HCT116 (cell line): ENCODE measurements at regions not wholly inside any gene's neighbourhood (a gene's known extent, or its start where the extent isn't known, plus 50 kb on each side); places are given as distances from the start of the nearest gene placed in this dataset.

ENCODE experiments used
- ATAC-seq: fragments of 200-7000 bp; cut with Tn5 transposase; 2 replicates; pipeline ENCODE4 v1.9.1; 2020; ENCODE audit warnings: mild to moderate bottlenecking, moderate library complexity
- BruUV-seq: library from RNA; stranded (reverse); fragments of 400-500 nt; replicated peaks from 2 replicates; lab custom pipeline; 2021; lab: Mats Ljungman, UMichigan
- CTCF ChIA-PET: fragments of 300-600 bp; sonication (Branson Sonifier 250); formaldehyde crosslinking; loops from one replicate; lab custom pipeline; 2021; ENCODE audit warnings: antibody characterized with exemption; lab: Charles Lee
- POLR2A ChIA-PET: fragments of 300-600, 350-600 bp; sonication (Branson Sonifier 250); formaldehyde crosslinking; loops from one replicate; lab custom pipeline; 2021; ENCODE audit warnings: antibody characterized with exemption; lab: Charles Lee
- RAD21 ChIA-PET, 2 experiments: fragments of 300-600 bp; sonication (Branson Sonifier 250); formaldehyde crosslinking; loops; one replicate each; lab custom pipeline; 2023; ENCODE audit warnings: low total read pairs in 2 of 2; ENCODE audit not compliant: uncharacterized antibody in 2 of 2, unreplicated experiment in 2 of 2, low non-redundant PET in 1 of 2; lab: Charles Lee
- DNase-seq: peaks from one replicate; pipeline ENCODE4 v3.0.0-alpha.2; 2010; ENCODE audit warnings: low read depth, low spot score
- H2AFZ ChIP-seq: fragments of 200-600 bp; shearing (Covaris generic), sonication (generic); 2 replicates; pipeline ENCODE4 v1.6.1; 2017; ENCODE audit warnings: low read depth, mixed run types, mixed read lengths, antibody characterized with exemption, low read length; ENCODE audit not compliant: poor library complexity, severe bottlenecking
- H3K27ac ChIP-seq: 2 replicates; pipeline ENCODE4 v1.5.1; 2012; ENCODE audit warnings: low read depth, low read length
- H3K27me3 ChIP-seq: fragments of 200-600 bp; sonication (generic); 2 replicates; pipeline ENCODE4 v1.6.1; 2016; ENCODE audit warnings: mixed run types, low read length, mixed read lengths; ENCODE audit not compliant: insufficient read depth
- H3K36me3 ChIP-seq, 2 experiments: fragments of 200-500 bp in 1 of 2; fragments of 200-600 bp in 1 of 2; sonication (Bioruptor generic) in 1 of 2; sonication (generic) in 1 of 2; 2 replicates each; pipeline versions ENCODE4 v1.5.1 to v1.6.1; 2014 to 2016; ENCODE audit warnings: low read length in 2 of 2, inconsistent platforms in 1 of 2, mixed read lengths in 1 of 2, mixed run types in 1 of 2; ENCODE audit not compliant: insufficient read depth in 2 of 2, control insufficient read depth in 1 of 2
- H3K4me1 ChIP-seq, 2 experiments: fragments of 200-600 bp in 1 of 2; sonication (generic) in 1 of 2; 2 replicates each; pipeline versions ENCODE4 v1.5.1 to v1.6.1; 2012 to 2017; ENCODE audit warnings: low read length in 2 of 2, inconsistent platforms in 1 of 2, mild to moderate bottlenecking in 1 of 2, mixed read lengths in 1 of 2, mixed run types in 1 of 2, moderate library complexity in 1 of 2; ENCODE audit not compliant: insufficient read depth in 2 of 2, control insufficient read depth in 1 of 2
- H3K4me2 ChIP-seq: fragments of 200-600 bp; sonication (generic); 2 replicates; pipeline ENCODE4 v1.6.1; 2017; ENCODE audit warnings: mixed run types, low read length, mixed read lengths
- H3K4me3 ChIP-seq, 2 experiments: fragments of 200-600 bp in 1 of 2; sonication (generic) in 1 of 2; replicated peaks in 1 of 2; 2 replicates each; pipeline ENCODE4 v1.5.1; 2011 to 2016; ENCODE audit warnings: low read length in 2 of 2, control low read depth in 1 of 2, low read depth in 1 of 2, mild to moderate bottlenecking in 1 of 2, mixed read lengths in 1 of 2, mixed run types in 1 of 2
- H3K79me2 ChIP-seq: fragments of 200-600 bp; sonication (generic); 2 replicates; pipeline ENCODE4 v1.6.1; 2017; ENCODE audit warnings: mild to moderate bottlenecking, mixed run types, low read length, moderate library complexity, mixed read lengths; ENCODE audit not compliant: insufficient read depth
- H3K9ac ChIP-seq: fragments of 200-600 bp; sonication (generic); 2 replicates; pipeline ENCODE4 v1.6.1; 2016; ENCODE audit warnings: low read length, mixed read lengths
- H3K9me2 ChIP-seq: fragments of 200-600 bp; sonication (generic), shearing (Covaris generic); 2 replicates; pipeline ENCODE4 v1.6.1; 2017; ENCODE audit warnings: mixed run types, mild to moderate bottlenecking, moderate library complexity; ENCODE audit not compliant: insufficient read depth
- H3K9me3 ChIP-seq, 2 experiments: fragments of 200-500 bp in 1 of 2; fragments of 200-600 bp in 1 of 2; sonication (Bioruptor generic) in 1 of 2; sonication (generic) in 1 of 2; 2 replicates each; pipeline ENCODE4 v1.6.1; 2014 to 2017; ENCODE audit warnings: low read length in 2 of 2, mixed read lengths in 2 of 2, inconsistent platforms in 1 of 2, low read depth in 1 of 2, mild to moderate bottlenecking in 1 of 2, mixed run types in 1 of 2, moderate library complexity in 1 of 2; ENCODE audit not compliant: control insufficient read depth in 1 of 2, insufficient read depth in 1 of 2
- H4K20me1 ChIP-seq: fragments of 200-600 bp; sonication (generic), shearing (Covaris generic); 2 replicates; pipeline ENCODE4 v1.6.1; 2017; ENCODE audit warnings: mixed run types, mild to moderate bottlenecking, moderate library complexity; ENCODE audit not compliant: insufficient read depth
- ATF3 ChIP-seq: IDR thresholded peaks from 2 replicates; pipeline ENCODE4 v1.6.1; 2012
- CBX3 ChIP-seq: IDR thresholded peaks from 2 replicates; pipeline ENCODE4 v1.6.1; 2012; ENCODE audit warnings: low read depth
- CEBPB ChIP-seq: IDR thresholded peaks from 2 replicates; pipeline ENCODE4 v1.6.1; 2012; ENCODE audit warnings: low read depth
- CTCF ChIP-seq, 3 experiments: fragments of 200-600 bp in 1 of 3; sonication (generic) in 1 of 3; IDR thresholded peaks in 2 of 3; conservative IDR thresholded peaks in 1 of 3; 2 replicates each; pipeline ENCODE4 v1.5.1; 2012 to 2017; ENCODE audit warnings: low read depth in 2 of 3, low read length in 2 of 3, antibody characterized with exemption in 1 of 3, borderline replicate concordance in 1 of 3, control low read depth in 1 of 3, mild to moderate bottlenecking in 1 of 3, mixed read lengths in 1 of 3, mixed run types in 1 of 3, moderate library complexity in 1 of 3; ENCODE audit not compliant: insufficient read depth in 1 of 3
- EGR1 ChIP-seq: IDR thresholded peaks from 2 replicates; pipeline ENCODE4 v1.6.1; 2012; ENCODE audit warnings: low read depth
- ELF1 ChIP-seq: IDR thresholded peaks from 2 replicates; pipeline ENCODE4 v1.6.1; 2012; ENCODE audit warnings: low read depth, borderline replicate concordance
- EZH2phosphoT487 ChIP-seq: fragments of 200-600 bp; IDR thresholded peaks from 2 replicates; pipeline ENCODE4 v1.6.1; 2018; ENCODE audit warnings: antibody characterized with exemption, borderline replicate concordance
- FOSL1 ChIP-seq: IDR thresholded peaks from 2 replicates; pipeline ENCODE4 v1.6.1; 2012; ENCODE audit warnings: low read depth
- JUND ChIP-seq: IDR thresholded peaks from 2 replicates; pipeline ENCODE4 v1.6.1; 2012
- MAX ChIP-seq: IDR thresholded peaks from 2 replicates; pipeline ENCODE4 v1.6.1; 2012
- POLR2A ChIP-seq: IDR thresholded peaks from 2 replicates; pipeline ENCODE4 v1.7.0; 2011; ENCODE audit warnings: borderline replicate concordance; ENCODE audit not compliant: insufficient read depth, insufficient read length; ENCODE audit errors: extremely low read depth
- POLR2AphosphoS5 ChIP-seq: IDR thresholded peaks from 2 replicates; pipeline ENCODE4 v1.6.1; 2011; ENCODE audit warnings: mild to moderate bottlenecking, low read depth, low read length, moderate library complexity
- REST ChIP-seq: IDR thresholded peaks from 2 replicates; pipeline ENCODE4 v1.6.1; 2012; ENCODE audit warnings: low read depth
- SIN3A ChIP-seq: IDR thresholded peaks from 2 replicates; pipeline ENCODE4 v1.6.1; 2012; ENCODE audit warnings: low read depth
- ZNF274 ChIP-seq: fragments of 200-500 bp; sonication (Bioruptor generic); IDR thresholded peaks from 2 replicates; pipeline ENCODE4 v1.6.1; 2014; ENCODE audit warnings: mild to moderate bottlenecking, low read depth, low read length, inconsistent platforms
- intact Hi-C: fragments of 100-400 bp; cut with micrococcal nuclease; formaldehyde crosslinking; loops from 2 replicates; pipeline ENCODE4 v1.10.0; 2022

- no peak for TF ChIP-seq SIN3A
- TF ChIP-seq POLR2AphosphoS5, result no peak
- Histone ChIP-seq H3K36me3 (no peaks in the 10 kb centered on the region), H3K4me1 (peaks cover 0 to 5% of the 10 kb centered on the region in 2 experiments; a peak in 2 of 4 replicates), H3K9me3 (no peaks in the 10 kb centered on the region), H3K4me3 (no peak overlapping the region), H4K20me1 (no peaks in the 10 kb centered on the region), H3K9me2 (no peaks in the 10 kb centered on the region), H3K4me2 (no peak overlapping the region), H3K27me3 (no peaks in the 10 kb centered on the region), H3K9ac (no peak overlapping the region), H2AFZ (no peak overlapping the region), H3K27ac (no peak overlapping the region), H3K79me2 (no peaks in the 10 kb centered on the region)
- DNase-seq (no peak), ATAC-seq (no peak)
- ChIA-PET RAD21 (no interaction called here), POLR2A (no interaction called here), CTCF (no interaction called here)
- intact Hi-C loops, result no loop called here
- no TSS peak for BruUV-seq
Measured at GRCh38 chr20:19833395-19833794, 75.3 kb downstream of the RIN2 start.

GRCh38 chr20:19834287-19834686, 76.2 kb downstream of the RIN2 start:
- intact Hi-C loops, result no loop called here
- Histone ChIP-seq H3K4me3 (no peak overlapping the region), H3K4me1 (no peaks in the 10 kb centered on the region), H3K27me3 (no peaks in the 10 kb centered on the region), H3K36me3 (no peaks in the 10 kb centered on the region), H3K9me2 (no peaks in the 10 kb centered on the region), H3K4me2 (no peak overlapping the region), H3K27ac (no peak overlapping the region), H3K9ac (no peak overlapping the region), H3K9me3 (no peaks in the 10 kb centered on the region), H2AFZ (no peak overlapping the region), H4K20me1 (no peaks in the 10 kb centered on the region), H3K79me2 (no peaks in the 10 kb centered on the region)
- BruUV-seq, result no TSS peak
- ChIA-PET RAD21 (no interaction called here), CTCF (no interaction called here), POLR2A (no interaction called here)
- DNase-seq, result no peak
- ATAC-seq, result no peak
- no peak for TF ChIP-seq CEBPB
- no peak for TF ChIP-seq ZNF274
- no peak for TF ChIP-seq EGR1
- TF ChIP-seq JUND, result no peak
- no peak for TF ChIP-seq FOSL1
- TF ChIP-seq POLR2A, result no peak
- TF ChIP-seq CBX3, result no peak
- TF ChIP-seq ELF1, result no peak
- TF ChIP-seq SIN3A, result no peak
- TF ChIP-seq CTCF (IDR thresholded peaks at IDR 0.05 in 2 of 3, conservative IDR thresholded peaks at IDR 0.05 in 1 of 3; ENCODE audit: borderline replicate concordance in 1 of 3, insufficient read depth in 1 of 3, low read depth in 2 of 3, low read length in 2 of 3), result no peak
- no peak for TF ChIP-seq MAX
- TF ChIP-seq REST, result no peak
- TF ChIP-seq EZH2phosphoT487, result no peak
- no peak for TF ChIP-seq ATF3
